GM18517 (cell line): ENCODE measurements at regions not wholly inside any gene's neighbourhood (a gene's known extent, or its start where the extent isn't known, plus 50 kb on each side); places are given as distances from the start of the nearest gene placed in this dataset.

Experiments
- ATAC-seq: cut with Tn5 transposase; IDR thresholded peaks from one replicate; pipeline ENCODE4 v1.9.1; 2021; ENCODE audit warnings: mild to moderate bottlenecking, moderate library complexity; ENCODE audit not compliant: unreplicated experiment

DNA sequence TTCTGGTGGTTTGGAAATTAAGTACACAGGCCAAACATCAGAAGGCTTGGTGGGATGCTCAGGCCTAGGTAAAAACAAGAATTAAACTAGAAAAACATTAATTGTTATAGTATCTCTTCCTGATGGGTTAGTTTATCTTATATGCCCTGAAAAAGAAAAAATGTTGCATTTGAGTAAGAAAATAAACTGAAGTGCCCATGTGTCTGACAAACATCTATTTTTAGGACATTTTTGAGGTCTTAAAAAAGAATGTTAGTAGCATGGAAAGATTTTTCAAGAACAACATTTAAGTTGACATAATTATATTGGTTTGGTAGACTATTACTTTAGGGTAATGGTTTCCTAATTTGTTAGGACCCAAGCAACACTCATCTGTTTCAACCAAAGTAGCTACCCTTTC, 140.1 kb upstream of the RND3 start:
- ATAC-seq, result no peak

- ATAC-seq, result no peak
Measured at GRCh38 chr2:150626934-150627411, 139.5 kb upstream of the RND3 start.

GRCh38 chr2:150625741-150626140, 138.3 kb upstream of the RND3 start:
- ATAC-seq, result no peak

DNA sequence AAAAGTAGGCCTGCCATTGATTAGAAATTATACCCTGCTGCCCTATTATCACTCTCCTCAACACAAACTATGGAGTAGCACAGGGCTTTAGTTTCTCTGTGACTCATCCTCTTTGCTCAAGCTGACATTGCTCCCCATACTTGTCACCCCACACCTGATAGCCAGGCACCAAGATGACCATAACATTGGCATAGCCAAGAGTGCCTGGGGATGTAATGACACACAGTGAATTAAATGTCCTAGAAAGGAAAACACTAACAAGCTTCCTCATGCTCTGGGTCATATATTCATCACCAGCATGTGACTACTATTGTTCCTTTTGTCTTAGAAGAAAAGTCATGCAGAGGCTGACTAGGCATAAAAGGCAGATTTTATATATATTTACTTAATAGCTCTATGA, 137.8 kb upstream of the RND3 start:
- ATAC-seq, result no peak

DNA sequence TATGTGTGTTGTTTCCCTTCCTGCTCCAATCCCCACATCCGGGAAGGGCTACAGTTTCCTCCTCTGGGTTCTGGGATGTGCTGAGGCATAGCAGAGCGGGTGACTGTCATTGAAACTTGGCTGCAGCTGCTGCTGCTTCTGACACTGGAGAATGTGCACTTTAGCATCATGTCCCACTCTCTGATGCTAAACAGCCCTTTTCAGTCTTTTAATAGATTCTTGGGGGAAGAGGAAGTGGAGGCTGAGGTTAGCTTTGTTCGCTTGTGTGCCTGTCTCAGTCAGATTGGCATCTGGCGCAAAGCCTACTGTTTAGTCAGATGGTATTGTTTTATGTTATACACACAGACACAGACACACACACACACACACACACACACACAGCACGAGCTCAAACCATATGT, 136.5 kb upstream of the RND3 start:
- ATAC-seq, result peak; percentile 83

- no peak for ATAC-seq
Measured at GRCh38 chr2:150621526-150622213, 134.2 kb upstream of the RND3 start.

DNA sequence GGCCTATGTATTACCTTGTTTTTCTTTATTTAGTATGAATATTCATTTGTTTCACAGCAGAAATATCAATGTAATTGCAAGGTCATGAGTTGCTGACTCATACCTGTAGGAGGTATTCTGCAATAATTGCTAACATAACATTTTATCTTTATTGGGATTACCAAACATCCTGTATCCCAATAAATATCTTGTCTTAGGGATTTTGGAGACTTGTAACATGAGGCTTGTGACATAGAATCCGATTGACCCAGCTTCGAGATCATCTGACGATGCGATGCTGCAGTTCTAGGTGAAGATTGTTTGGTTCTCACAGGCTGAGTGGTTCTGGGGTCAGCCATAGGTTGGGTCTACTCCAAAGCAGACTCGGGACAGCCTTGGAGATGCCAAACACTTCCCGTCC, 133.4 kb upstream of the RND3 start:
- ATAC-seq, result no peak

DNA sequence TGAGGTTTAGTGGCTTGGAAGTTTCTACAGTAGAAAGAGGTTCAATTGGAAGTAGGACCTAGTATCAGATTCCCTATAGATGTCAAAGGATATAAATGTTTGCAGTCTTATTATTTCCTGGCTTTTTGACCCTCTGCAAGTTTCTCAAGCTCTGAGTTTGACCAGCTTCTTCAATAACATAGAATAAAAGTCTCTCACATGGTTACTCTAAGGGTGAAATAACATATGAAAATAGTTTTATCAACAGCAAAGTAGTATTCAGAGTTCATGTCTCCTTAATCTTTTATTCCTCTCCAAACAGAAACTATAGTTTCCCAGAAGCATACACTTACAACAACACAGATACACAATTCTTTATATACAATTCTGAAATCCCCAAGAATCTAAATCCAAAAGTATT, 132.9 kb upstream of the RND3 start:
- ATAC-seq, result no peak

GRCh38 chr2:150619607-150620330, 132.3 kb upstream of the RND3 start:
- ATAC-seq, result no peak

DNA sequence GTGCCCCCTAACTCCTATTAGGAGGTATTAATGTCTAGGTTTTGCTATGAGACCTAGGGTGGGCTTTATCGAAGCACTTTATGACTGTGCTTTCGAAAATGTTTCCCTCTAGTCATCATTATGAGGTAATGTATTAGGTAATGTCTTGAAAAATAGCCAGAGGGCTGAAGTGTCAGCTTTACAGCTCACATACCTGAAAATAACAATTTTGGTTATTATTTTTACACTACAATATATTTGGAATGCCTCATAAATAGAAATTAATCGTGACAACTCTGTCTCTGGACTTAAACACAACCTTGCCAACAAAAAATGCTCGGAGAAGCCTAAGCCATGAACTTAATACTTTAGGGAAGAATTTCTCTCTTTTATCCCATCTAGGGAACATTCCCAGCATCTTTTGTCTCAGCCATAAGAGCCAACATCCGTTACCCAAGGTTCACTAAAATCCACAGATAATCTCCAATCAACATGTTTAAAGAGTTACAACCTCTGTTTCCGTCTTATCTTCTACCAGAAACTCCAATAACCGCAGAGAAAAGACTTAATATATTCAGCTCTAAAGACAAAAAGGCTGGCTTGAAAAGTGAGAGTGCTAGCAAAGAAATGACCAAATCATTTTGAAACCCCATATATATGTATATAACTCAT, 130.9 kb upstream of the RND3 start:
- no peak for ATAC-seq

DNA sequence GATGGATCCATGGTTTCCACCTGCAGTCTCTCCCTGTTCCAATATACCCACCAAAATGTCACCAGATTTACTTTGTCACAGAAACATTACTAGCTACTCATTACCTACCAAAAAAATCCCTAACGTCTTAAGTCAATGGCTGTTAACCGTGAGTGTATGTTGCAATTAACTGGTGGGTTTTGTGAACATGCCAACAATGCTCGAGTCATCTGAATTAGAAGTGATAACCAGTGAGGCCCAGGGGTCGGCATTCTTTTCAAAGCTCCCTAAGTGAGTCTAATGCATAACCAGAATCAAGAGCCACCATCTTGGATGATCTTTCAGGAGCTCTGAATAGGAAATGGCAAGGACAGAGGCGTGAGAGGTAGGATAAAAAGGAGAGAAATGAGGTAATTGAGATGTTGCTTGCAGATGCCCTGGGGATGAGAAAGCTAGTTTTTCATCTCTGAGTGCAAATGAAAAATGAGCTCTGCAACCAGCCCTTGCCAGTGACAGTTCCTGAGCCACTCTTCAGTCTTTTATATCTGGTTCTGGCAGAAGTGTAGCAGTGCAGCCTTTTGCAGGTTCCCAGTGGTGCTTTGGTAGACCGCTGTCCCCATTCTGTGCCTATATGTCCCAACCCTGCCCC, 130.0 kb upstream of the RND3 start:
- no peak for ATAC-seq

DNA sequence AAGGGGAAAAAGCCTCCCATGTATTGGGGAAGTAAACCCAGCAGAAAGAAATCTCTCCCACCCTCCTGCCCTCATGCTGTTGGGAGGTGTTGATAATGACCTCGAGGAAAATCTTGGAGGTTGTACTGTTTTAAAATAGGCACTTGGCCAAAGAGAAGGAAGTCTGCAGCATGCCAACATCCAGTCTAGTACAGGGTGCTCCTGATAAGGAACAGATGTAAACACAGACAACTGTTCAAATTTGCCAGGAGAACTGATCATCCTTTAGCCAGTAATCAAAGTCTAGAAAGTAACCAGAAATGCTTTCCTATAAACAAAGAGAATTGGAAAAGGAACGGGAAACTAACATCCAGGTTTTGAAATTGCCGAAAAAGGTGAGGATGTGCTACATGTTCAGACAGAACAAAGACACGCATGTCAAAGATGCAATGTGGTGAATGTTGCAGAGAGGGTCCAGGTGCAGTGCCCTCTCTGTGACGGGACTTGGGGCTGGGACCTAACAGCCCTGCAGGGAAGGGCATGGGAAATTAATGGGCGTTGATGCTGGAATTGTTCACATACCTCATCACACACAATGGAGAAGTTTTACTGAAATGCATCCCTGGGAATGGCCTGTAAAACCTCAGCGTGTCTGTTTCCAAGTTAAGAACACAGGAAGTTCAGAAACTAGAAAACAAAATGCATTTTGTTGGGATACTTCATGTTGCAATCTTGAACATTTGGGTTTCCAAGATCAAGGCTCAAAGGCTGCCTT, 125.7 kb upstream of the RND3 start:
- ATAC-seq, result no peak

DNA sequence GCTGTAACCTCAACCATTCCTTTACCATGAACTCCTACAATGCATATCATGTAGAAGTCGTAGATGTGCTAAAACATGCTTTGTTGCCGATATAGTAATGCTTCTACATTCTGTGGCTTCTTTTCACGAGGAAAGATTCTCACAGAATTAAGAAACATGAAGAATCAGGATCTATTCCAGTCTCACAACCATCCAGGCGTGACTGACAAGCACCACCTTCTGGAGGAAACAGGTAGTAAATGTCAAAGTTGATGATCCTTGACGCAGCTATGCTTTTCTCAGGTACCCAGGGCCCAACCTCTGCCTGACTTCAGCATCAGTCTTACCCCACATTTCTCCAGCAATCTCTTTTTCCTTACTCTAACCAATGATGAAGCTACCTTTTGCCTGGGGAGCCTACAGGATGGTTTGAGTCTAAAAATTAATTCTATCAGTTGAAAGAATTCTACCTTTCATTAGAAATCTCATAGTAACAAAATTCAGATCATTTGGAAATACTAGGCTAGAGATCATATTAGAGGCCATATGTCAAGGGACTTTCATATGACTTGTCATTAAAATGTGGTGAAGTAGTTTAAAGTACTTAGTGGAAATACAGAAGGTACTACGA, 123.3 kb upstream of the RND3 start:
- ATAC-seq, result no peak

- ATAC-seq, result no peak
Measured at GRCh38 chr2:150609831-150610582, 122.5 kb upstream of the RND3 start.

GRCh38 chr2:150608341-150608740, 120.9 kb upstream of the RND3 start:
- no peak for ATAC-seq

DNA sequence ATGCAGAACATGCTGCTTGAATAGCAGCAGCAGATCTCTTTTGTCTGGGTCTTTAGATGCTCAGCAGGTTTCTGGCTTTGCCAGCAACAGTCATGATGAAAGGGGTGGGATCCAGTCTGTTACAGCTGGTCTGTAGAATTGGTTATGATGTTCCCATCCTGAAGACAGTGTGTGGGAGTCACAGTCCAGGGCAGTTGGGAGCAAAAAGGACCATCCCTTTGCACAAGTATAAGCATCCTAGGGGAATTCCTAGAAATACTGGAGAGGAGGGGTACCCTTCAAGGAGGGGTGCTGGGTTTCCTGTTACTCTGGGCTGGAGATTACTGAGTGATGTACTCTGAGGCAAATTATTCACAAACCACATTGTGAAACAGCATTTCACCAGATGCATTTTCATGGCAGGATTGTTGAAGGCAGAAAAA, 119.9 kb upstream of the RND3 start:
- ATAC-seq, result no peak

DNA sequence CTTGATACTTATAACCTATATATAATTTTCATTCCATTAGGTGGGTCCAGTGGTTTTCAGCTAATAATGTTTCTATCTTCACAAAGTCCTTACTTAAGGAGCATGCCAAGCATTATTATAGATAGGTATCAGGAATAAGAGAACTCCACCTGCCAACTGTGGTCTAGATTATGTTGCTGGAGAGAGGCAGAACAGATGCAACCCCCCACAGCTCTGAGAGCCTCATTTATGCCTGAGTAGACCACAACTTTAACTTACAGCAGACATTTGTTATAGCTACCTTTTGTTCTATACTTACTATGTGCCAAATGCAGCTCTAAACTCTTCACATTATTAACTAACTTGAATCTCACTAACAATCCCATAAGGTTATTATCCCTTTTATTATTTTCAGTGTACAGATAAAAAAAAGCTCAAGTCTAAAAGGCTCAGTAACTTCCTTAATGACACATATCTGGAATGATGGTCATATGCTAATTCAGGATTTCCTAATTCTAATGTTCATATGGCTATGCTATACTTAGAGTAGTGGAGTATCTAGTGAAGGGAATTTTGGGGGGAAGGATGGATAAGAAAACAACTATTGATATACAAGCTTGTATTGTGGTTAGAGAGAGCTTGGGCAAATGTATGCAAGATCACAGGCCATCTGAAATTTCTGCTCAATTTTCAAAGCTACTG, 119.1 kb upstream of the RND3 start:
- ATAC-seq, result no peak

DNA sequence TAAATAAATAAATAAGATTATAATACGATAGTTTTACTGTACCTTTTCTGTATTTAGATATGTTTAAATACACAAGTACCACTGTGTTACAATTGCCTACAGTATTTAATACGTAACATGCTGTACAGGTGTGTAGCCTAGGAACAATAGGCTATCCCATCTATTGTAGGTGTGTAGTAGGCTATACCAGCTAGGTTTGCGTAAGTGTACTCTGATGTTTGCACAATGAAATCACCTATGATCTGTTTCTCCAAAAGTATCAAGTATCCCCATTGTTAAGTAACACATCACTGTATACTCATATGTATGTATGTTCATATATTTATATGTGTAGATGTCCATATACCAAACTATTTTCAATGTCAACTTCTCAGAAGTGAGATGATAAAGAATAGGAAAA, 118.2 kb upstream of the RND3 start:
- no peak for ATAC-seq
